ENCODE measurements at regions not wholly inside any gene's neighbourhood (a gene's known extent, or its start where the extent isn't known, plus 50 kb on each side); places are given as distances from the start of the nearest gene placed in this dataset.
A peak's percentile ranks its signal among the peaks of the same experiment; 100 is the strongest.

DNA sequence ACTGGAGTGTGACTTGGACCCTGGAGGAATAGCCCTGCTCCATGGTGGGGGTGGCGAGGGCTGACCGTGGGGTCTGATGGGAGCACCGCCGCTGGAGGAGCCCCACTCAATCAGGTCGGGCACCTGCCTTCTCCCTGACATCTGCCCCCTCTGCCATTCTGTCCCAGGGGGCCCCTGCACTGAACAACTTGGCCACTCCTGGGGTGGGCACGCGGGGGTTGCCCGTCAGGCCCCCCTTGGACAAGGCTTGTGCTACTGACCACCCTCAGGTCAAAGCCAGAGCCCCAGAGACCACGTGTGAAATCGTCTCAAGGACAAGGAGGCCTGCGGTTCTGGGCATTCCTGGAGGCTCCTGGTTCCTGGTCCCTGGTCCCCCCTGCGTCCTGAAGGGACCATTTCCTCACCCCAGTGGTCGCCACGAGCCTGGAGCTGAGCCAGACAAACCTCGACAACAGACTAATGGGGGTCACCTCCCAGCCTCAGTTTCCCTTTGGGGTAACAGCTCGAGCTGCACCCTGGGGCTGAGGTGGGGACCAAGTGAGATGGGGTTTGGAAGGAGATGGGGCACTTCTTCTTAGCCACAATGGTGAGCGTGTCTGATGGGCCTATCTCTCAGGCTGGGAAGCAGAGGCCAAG lies 73.4 kb upstream of the RNU6ATAC start:
- H3K9ac ChIP-seq (ENCODE audit: low read length): no peak overlapping the region
- Mint-ChIP-seq H3K36me3 (ENCODE audit: low read depth, unreplicated experiment) (no peaks in the 10 kb centered on the region), H3K4me3 (ENCODE audit: unreplicated experiment) (no peak overlapping the region), H3K27me3 (ENCODE audit: low read depth, unreplicated experiment) (peaks cover 34% of the 10 kb centered on the region), H3K9me3 (ENCODE audit: unreplicated experiment) (no peaks in the 10 kb centered on the region), H3K4me1 (ENCODE audit: low read depth, unreplicated experiment) (no peaks in the 10 kb centered on the region), H3K27ac (ENCODE audit: unreplicated experiment) (no peak overlapping the region)
- DNase-seq (ENCODE audit: low read depth): no peak
- FAIRE-seq: no peak
- H3K4me2 ChIP-seq (ENCODE audit: low read length): no peak overlapping the region
- TF ChIP-seq, protein P1, sequence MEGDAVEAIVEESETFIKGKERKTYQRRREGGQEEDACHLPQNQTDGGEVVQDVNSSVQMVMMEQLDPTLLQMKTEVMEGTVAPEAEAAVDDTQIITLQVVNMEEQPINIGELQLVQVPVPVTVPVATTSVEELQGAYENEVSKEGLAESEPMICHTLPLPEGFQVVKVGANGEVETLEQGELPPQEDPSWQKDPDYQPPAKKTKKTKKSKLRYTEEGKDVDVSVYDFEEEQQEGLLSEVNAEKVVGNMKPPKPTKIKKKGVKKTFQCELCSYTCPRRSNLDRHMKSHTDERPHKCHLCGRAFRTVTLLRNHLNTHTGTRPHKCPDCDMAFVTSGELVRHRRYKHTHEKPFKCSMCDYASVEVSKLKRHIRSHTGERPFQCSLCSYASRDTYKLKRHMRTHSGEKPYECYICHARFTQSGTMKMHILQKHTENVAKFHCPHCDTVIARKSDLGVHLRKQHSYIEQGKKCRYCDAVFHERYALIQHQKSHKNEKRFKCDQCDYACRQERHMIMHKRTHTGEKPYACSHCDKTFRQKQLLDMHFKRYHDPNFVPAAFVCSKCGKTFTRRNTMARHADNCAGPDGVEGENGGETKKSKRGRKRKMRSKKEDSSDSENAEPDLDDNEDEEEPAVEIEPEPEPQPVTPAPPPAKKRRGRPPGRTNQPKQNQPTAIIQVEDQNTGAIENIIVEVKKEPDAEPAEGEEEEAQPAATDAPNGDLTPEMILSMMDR (IDR thresholded peaks at IDR 0.05; ENCODE audit: insufficient read depth, low read depth, low read length): no peak
- no peak for TF ChIP-seq EZH2 (IDR thresholded peaks at IDR 0.05; ENCODE audit: insufficient read depth, low read length)
- H4K20me1 ChIP-seq (ENCODE audit: insufficient read depth, low read length): no peaks in the 10 kb centered on the region
- H3K4me1 ChIP-seq (ENCODE audit: insufficient read depth, low read length): no peaks in the 10 kb centered on the region
- no peaks in the 10 kb centered on the region for H3K79me2 ChIP-seq (ENCODE audit: insufficient read depth, low read length)
- H3K9me3 ChIP-seq (ENCODE audit: insufficient read depth, low read depth, low read length): no peaks in the 10 kb centered on the region
- no peak overlapping the region for H3K27ac ChIP-seq (ENCODE audit: low read depth, low read length)
- no peak overlapping the region for H2AFZ ChIP-seq (ENCODE audit: low read depth, low read length)
- H3K4me3 ChIP-seq (ENCODE audit: insufficient read depth, low read depth, low read length): no peak overlapping the region
- no peaks in the 10 kb centered on the region for H3K36me3 ChIP-seq (ENCODE audit: insufficient read depth, low read length)
- peaks cover 9% of the 10 kb centered on the region for H3K27me3 ChIP-seq (ENCODE audit: insufficient read depth, low read length)

- Histone ChIP-seq H3K36me3 (ENCODE audit: insufficient read depth, low read length) (no peaks in the 10 kb centered on the region), H3K4me1 (ENCODE audit: insufficient read depth, low read length) (no peaks in the 10 kb centered on the region), H3K27me3 (ENCODE audit: insufficient read depth, low read length) (peaks cover 22% of the 10 kb centered on the region), H3K79me2 (ENCODE audit: insufficient read depth, low read length) (no peaks in the 10 kb centered on the region), H4K20me1 (ENCODE audit: insufficient read depth, low read length) (no peaks in the 10 kb centered on the region), H3K9me3 (ENCODE audit: insufficient read depth, low read depth, low read length) (no peaks in the 10 kb centered on the region), H2AFZ (ENCODE audit: low read depth, low read length) (no peak overlapping the region), H3K4me3 (ENCODE audit: insufficient read depth, low read depth, low read length) (no peak overlapping the region), H3K9ac (ENCODE audit: low read length) (no peak overlapping the region), H3K4me2 (ENCODE audit: low read length) (no peak overlapping the region), H3K27ac (ENCODE audit: low read depth, low read length) (no peak overlapping the region)
- H3K27ac Mint-ChIP-seq (ENCODE audit: unreplicated experiment): no peak overlapping the region
- H3K27me3 Mint-ChIP-seq (ENCODE audit: low read depth, unreplicated experiment): peaks cover 40% of the 10 kb centered on the region
- no peaks in the 10 kb centered on the region for H3K36me3 Mint-ChIP-seq (ENCODE audit: low read depth, unreplicated experiment)
- no peaks in the 10 kb centered on the region for H3K9me3 Mint-ChIP-seq (ENCODE audit: unreplicated experiment)
- no peak for DNase-seq (ENCODE audit: low read depth)
- H3K4me3 Mint-ChIP-seq (ENCODE audit: unreplicated experiment): no peak overlapping the region
- no peak for FAIRE-seq
- TF ChIP-seq, protein P1 (IDR thresholded peaks at IDR 0.05; ENCODE audit: insufficient read depth, low read depth, low read length): no peak
- TF ChIP-seq EZH2 (IDR thresholded peaks at IDR 0.05; ENCODE audit: insufficient read depth, low read length): no peak
- H3K4me1 Mint-ChIP-seq (ENCODE audit: low read depth, unreplicated experiment): no peaks in the 10 kb centered on the region
Observed at GRCh38 chr9:134239130-134239903, 75.0 kb upstream of the RNU6ATAC start.

DNA sequence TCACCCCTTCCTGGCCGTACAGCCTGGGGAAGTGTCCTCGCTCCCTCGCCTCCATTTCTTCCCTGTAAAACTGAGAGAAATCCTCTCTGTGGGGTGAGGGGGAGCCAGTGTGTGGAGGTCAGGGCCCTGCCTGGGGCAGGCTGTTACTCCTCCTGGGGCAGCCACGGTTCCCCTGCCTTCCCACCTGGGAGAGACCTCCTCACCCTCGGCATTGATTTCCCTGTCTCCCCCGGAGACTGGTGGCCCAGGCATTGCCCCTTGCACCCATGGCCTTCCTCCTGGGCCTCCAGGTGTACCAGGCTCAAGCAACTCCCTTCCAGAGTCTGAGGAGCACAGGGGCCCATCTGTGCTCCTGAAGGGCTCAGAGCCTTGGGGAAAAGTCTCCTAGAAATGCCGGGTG lies 75.6 kb upstream of the RNU6ATAC start:
- H2AFZ ChIP-seq (ENCODE audit: low read depth, low read length): no peak overlapping the region
- Mint-ChIP-seq H3K4me1 (ENCODE audit: low read depth, unreplicated experiment) (no peaks in the 10 kb centered on the region), H3K4me3 (ENCODE audit: unreplicated experiment) (no peak overlapping the region), H3K27me3 (ENCODE audit: low read depth, unreplicated experiment) (peaks cover 39% of the 10 kb centered on the region), H3K36me3 (ENCODE audit: low read depth, unreplicated experiment) (peaks cover under 1% of the 10 kb centered on the region), H3K27ac (ENCODE audit: unreplicated experiment) (no peak overlapping the region), H3K9me3 (ENCODE audit: unreplicated experiment) (peaks cover under 1% of the 10 kb centered on the region)
- no peak overlapping the region for H3K27ac ChIP-seq (ENCODE audit: low read depth, low read length)
- H3K79me2 ChIP-seq (ENCODE audit: insufficient read depth, low read length): no peaks in the 10 kb centered on the region
- no peaks in the 10 kb centered on the region for H4K20me1 ChIP-seq (ENCODE audit: insufficient read depth, low read length)
- H3K9ac ChIP-seq (ENCODE audit: low read length): no peak overlapping the region
- H3K4me2 ChIP-seq (ENCODE audit: low read length): no peak overlapping the region
- H3K4me3 ChIP-seq (ENCODE audit: insufficient read depth, low read depth, low read length): no peak overlapping the region
- no peaks in the 10 kb centered on the region for H3K4me1 ChIP-seq (ENCODE audit: insufficient read depth, low read length)
- H3K9me3 ChIP-seq (ENCODE audit: insufficient read depth, low read depth, low read length): no peaks in the 10 kb centered on the region
- no peaks in the 10 kb centered on the region for H3K36me3 ChIP-seq (ENCODE audit: insufficient read depth, low read length)
- TF ChIP-seq EZH2 (IDR thresholded peaks at IDR 0.05; ENCODE audit: insufficient read depth, low read length): peak; percentile 17
- TF ChIP-seq, protein P1 (IDR thresholded peaks at IDR 0.05; ENCODE audit: insufficient read depth, low read depth, low read length): no peak
- peaks cover 28% of the 10 kb centered on the region for H3K27me3 ChIP-seq (ENCODE audit: insufficient read depth, low read length)
- FAIRE-seq: no peak
- no peak for DNase-seq (ENCODE audit: low read depth)
